ENCODE measurements at regions not wholly inside any gene's neighbourhood (a gene's known extent, or its start where the extent isn't known, plus 50 kb on each side); places are given as distances from the start of the nearest gene placed in this dataset.

GRCh38 chr12:65755596-65755978 lies 68.7 kb upstream of the HMGA2 start:
- no peak for DNase-seq (ENCODE audit: extremely low spot score)
- TF ChIP-seq CTCF (IDR thresholded peaks at IDR 0.05; ENCODE audit: control extremely low read depth, extremely low read depth, low read depth, missing control alignments) = no peak
- ChIA-PET CTCF (interaction anchor here (1.2 to 1.4 kb wide), 2 partner anchors 10 to 14 kb away, joined by 4 read pairs; no protein-coding TSS in a partner anchor), POLR2A (no interaction called here)

GRCh38 chr12:65756267-65756666 lies 68.0 kb upstream of the HMGA2 start:
- no peak for TF ChIP-seq CTCF (IDR thresholded peaks at IDR 0.05; ENCODE audit: control extremely low read depth, extremely low read depth, low read depth, missing control alignments)
- DNase-seq (ENCODE audit: extremely low spot score) = no peak
- POLR2A ChIA-PET = no interaction called here
- CTCF ChIA-PET = no interaction called here

- ChIA-PET POLR2A (no interaction called here), CTCF (no interaction called here)
- DNase-seq (ENCODE audit: extremely low spot score) = peak; percentile 65
- TF ChIP-seq CTCF (IDR thresholded peaks at IDR 0.05; ENCODE audit: control extremely low read depth, extremely low read depth, low read depth, missing control alignments) = no peak
Measured at GRCh38 chr12:65756956-65757511, 67.2 kb upstream of the HMGA2 start.

GRCh38 chr12:65758401-65758800 lies 65.9 kb upstream of the HMGA2 start:
- POLR2A ChIA-PET = no interaction called here
- CTCF ChIA-PET = interaction anchor here (1.0 to 1.4 kb wide), 2 partner anchors 25 to 32 kb away, joined by 3 read pairs; no protein-coding TSS in a partner anchor
- no peak for DNase-seq (ENCODE audit: extremely low spot score)
- TF ChIP-seq CTCF (IDR thresholded peaks at IDR 0.05; ENCODE audit: control extremely low read depth, extremely low read depth, low read depth, missing control alignments) = no peak

GRCh38 chr12:65759735-65760134 lies 64.5 kb upstream of the HMGA2 start:
- CTCF ChIA-PET = interaction anchor here (1.2 to 1.4 kb wide), 2 partner anchors 11 to 31 kb away, joined by 3 to 4 read pairs; no protein-coding TSS in a partner anchor
- POLR2A ChIA-PET = no interaction called here
- no peak for DNase-seq (ENCODE audit: extremely low spot score)
- TF ChIP-seq CTCF (IDR thresholded peaks at IDR 0.05; ENCODE audit: control extremely low read depth, extremely low read depth, low read depth, missing control alignments) = no peak

- no peak for TF ChIP-seq CTCF (IDR thresholded peaks at IDR 0.05; ENCODE audit: control extremely low read depth, extremely low read depth, low read depth, missing control alignments)
- POLR2A ChIA-PET = no interaction called here
- no peak for DNase-seq (ENCODE audit: extremely low spot score)
- CTCF ChIA-PET = interaction anchor here (1.5 to 1.7 kb wide), 2 partner anchors 10 to 26 kb away, joined by 4 to 5 read pairs; no protein-coding TSS in a partner anchor
Measured at GRCh38 chr12:65761301-65761700, 63.0 kb upstream of the HMGA2 start.

All from GM10248 (cell line).